ENCODE measurements at regions not wholly inside any gene's neighbourhood (a gene's known extent, or its start where the extent isn't known, plus 50 kb on each side); places are given as distances from the start of the nearest gene placed in this dataset.

DNA sequence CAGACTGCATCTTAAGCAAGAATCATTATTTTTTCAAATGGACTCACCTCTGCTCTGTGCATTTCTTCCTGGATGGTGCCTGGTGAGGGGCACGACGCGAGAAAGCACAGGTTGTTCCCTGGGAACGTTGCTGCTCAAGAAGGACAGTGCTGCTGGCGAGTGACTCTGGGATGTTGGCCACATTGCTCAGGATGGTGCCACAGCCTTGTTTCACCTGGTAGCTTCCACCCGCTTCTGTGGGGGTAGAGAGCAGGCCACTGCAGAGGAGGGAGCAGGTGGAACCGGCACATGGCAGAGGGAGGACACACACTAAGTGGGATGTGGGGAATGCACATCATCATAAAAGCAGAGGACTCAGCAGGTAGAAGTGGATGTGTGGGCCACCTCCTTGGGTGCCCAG is 444.7 kb downstream of the TCERG1L start:
- in situ Hi-C loops (cut with HindIII; ENCODE audit: low sequenced_read_pairs), result no loop called here
- TF ChIP-seq, protein P1, sequence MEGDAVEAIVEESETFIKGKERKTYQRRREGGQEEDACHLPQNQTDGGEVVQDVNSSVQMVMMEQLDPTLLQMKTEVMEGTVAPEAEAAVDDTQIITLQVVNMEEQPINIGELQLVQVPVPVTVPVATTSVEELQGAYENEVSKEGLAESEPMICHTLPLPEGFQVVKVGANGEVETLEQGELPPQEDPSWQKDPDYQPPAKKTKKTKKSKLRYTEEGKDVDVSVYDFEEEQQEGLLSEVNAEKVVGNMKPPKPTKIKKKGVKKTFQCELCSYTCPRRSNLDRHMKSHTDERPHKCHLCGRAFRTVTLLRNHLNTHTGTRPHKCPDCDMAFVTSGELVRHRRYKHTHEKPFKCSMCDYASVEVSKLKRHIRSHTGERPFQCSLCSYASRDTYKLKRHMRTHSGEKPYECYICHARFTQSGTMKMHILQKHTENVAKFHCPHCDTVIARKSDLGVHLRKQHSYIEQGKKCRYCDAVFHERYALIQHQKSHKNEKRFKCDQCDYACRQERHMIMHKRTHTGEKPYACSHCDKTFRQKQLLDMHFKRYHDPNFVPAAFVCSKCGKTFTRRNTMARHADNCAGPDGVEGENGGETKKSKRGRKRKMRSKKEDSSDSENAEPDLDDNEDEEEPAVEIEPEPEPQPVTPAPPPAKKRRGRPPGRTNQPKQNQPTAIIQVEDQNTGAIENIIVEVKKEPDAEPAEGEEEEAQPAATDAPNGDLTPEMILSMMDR (IDR thresholded peaks at IDR 0.05; ENCODE audit: low read depth, low read length), result no peak
- no peak overlapping the region for H3K4me3 ChIP-seq (ENCODE audit: low read depth, low read length)
- no peak for DNase-seq (ENCODE audit: low read depth, low spot score)

DNA sequence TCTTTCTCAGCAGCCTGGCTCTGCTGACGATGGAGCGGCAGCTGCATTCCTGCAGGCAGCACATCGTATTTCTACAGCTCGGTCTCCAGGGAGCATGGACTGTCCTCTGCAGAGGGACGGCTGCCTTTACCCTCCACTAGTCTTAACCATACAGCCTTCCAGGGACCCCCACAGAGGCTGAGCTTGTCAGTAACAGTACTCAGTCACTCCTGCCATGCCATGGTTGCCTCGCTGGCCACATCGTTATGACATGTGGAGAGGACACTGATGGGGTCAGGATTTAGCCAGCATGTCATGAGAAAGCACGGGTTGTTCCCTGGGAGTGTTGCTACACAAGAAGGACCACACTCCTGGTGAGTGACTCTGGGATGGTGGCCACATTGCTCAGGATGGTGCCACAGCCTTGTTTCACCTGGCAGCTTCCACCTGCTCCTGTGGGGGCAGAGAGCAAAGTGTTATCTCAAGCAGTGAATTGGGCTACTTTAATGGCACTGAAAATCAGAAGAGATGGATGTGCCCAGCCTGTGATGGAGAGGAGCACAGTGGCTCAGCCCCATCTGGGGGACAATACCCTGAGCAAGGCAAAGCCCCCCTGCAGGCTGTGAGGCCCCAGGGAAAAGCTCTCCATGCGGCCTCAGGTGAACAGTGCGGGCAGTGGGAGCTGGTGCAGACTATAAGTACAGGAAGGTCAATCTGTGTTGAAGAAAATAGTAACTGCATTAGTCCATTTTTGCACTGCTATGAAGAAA is 443.9 kb downstream of the TCERG1L start:
- in situ Hi-C loops (cut with HindIII; ENCODE audit: low sequenced_read_pairs), result no loop called here
- TF ChIP-seq, protein P1 (IDR thresholded peaks at IDR 0.05; ENCODE audit: low read depth, low read length), result no peak
- DNase-seq (ENCODE audit: low read depth, low spot score), result no peak
- H3K4me3 ChIP-seq (ENCODE audit: low read depth, low read length), result no peak overlapping the region

DNA sequence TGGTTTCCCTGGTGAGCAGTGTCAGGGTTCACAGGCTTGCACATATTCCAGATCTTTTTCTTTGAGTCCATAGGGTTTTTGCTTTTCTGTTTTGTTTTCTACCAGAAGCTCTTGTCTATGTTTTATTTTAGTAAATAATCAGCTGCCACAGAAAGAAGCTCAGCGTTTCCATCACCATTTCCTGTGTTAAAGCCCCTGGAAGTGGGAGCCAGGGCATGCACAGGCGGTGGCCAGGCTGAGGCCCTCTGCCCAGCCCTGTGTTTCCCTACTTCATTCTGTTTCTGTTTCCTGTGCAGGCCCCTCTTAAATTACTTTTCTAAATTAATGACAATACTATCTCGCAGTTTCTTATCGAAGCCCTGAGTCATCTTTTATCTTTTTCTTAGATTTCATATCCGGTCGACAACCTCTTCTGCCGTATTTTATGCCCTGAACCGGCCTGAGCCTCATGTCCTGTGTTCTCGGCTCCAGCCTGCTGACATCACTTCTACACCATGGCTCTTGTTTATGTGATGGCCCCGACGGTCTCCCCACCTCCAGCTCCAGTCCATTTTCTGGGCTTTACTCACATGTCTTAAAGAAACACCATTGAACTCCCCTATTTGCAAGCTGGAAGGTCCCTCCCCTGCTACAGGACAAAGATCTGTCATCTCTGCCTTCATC is 442.2 kb downstream of the TCERG1L start:
- no peak overlapping the region for H3K4me3 ChIP-seq (ENCODE audit: low read depth, low read length)
- TF ChIP-seq, protein P1 (IDR thresholded peaks at IDR 0.05; ENCODE audit: low read depth, low read length), result no peak
- DNase-seq (ENCODE audit: low read depth, low spot score), result no peak
- in situ Hi-C loops (cut with HindIII; ENCODE audit: low sequenced_read_pairs), result no loop called here

DNA sequence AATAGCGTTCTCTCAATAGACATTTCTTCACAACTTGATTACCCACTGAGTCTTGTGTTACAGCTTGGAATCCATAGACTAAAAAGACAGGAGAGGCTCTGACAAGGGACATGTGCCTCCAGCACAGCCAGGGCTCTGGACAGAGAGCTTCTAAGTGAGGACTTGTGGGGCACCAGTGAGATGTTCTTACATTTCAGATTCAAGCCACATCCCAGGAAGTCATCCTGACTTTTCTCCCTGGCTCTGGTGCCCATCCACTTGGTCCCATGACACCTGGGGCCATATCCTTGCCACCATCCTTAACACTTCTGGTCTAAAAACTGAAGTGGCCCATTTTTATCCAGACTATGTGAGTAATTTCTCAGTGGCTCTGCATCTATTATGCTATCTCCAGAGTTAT is 440.1 kb downstream of the TCERG1L start:
- in situ Hi-C loops (cut with HindIII; ENCODE audit: low sequenced_read_pairs), result no loop called here
- TF ChIP-seq, protein P1 (IDR thresholded peaks at IDR 0.05; ENCODE audit: low read depth, low read length), result no peak
- no peak for DNase-seq (ENCODE audit: low read depth, low spot score)
- H3K4me3 ChIP-seq (ENCODE audit: low read depth, low read length), result no peak overlapping the region

DNA sequence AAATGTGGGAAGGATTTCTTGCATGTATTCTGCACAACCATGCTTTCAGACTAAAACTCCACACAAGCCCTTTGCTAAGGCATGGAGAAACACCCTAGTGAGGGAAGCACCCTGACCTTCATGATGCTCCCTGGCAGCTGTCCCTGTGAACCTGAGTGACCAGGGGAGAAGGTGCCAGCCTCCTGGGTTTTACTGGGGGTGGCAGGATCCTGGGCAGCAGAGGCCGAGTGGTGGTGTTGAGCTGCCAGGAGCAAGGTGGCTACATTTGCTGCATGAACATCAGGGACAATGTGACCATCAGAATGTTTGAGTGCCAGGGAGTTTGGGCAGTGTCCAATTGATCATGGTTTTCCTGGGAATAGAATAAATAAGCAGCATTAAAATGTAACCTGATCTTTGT is 437.9 kb downstream of the TCERG1L start:
- H3K4me3 ChIP-seq (ENCODE audit: low read depth, low read length), result no peak overlapping the region
- no peak for DNase-seq (ENCODE audit: low read depth, low spot score)
- in situ Hi-C loops (cut with HindIII; ENCODE audit: low sequenced_read_pairs), result no loop called here
- TF ChIP-seq, protein P1 (IDR thresholded peaks at IDR 0.05; ENCODE audit: low read depth, low read length), result no peak

DNA sequence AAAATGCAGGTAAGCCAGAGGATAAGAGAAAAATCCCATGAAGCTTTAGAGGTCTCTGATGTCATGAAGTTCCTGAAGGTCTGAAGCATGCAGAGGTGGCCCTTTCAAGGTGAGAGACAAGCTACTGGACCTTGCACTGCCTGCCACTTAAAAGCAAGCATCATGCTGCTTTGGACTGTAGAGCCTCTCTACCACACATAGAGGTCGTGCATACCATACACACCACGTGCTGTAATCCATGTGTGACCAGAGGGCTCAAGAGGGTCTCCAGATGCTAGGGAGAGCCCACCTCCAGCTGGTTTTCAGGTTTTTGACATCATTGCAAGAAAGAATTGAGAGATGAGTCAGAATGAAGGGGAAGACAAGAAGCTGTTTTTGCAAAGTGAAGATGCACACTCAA is 436.4 kb downstream of the TCERG1L start:
- in situ Hi-C loops (cut with HindIII; ENCODE audit: low sequenced_read_pairs), result no loop called here
- TF ChIP-seq, protein P1 (IDR thresholded peaks at IDR 0.05; ENCODE audit: low read depth, low read length), result no peak
- H3K4me3 ChIP-seq (ENCODE audit: low read depth, low read length), result no peak overlapping the region
- no peak for DNase-seq (ENCODE audit: low read depth, low spot score)
